GM12864 (cell line): ENCODE measurements at regions not wholly inside any gene's neighbourhood (a gene's known extent, or its start where the extent isn't known, plus 50 kb on each side); places are given as distances from the start of the nearest gene placed in this dataset.

ENCODE experiments used
- DNase-seq: peaks from one replicate; pipeline ENCODE4 v3.0.0-alpha.2; 2011; ENCODE audit warnings: low read depth
- H3K4me3 ChIP-seq: 2 replicates; pipeline ENCODE4 v1.5.1; 2011; ENCODE audit warnings: mild to moderate bottlenecking, low read depth, low read length, control low read depth
- CTCF ChIP-seq: IDR thresholded peaks from 2 replicates; pipeline ENCODE4 v1.5.1; 2011; ENCODE audit warnings: low read depth, mild to moderate bottlenecking, moderate library complexity, low read length, control low read depth, inconsistent platforms; ENCODE audit errors: missing control alignments

- no peak for DNase-seq
- H3K4me3 ChIP-seq, result no peak overlapping the region
- TF ChIP-seq CTCF, result no peak
These were observed 164.8 kb upstream of the PITX2 start for GRCh38 chr4:110787707-110788106.

GRCh38 chr4:110788302-110788701 lies 165.4 kb upstream of the PITX2 start:
- DNase-seq, result no peak
- TF ChIP-seq CTCF, result no peak
- no peak overlapping the region for H3K4me3 ChIP-seq

- no peak for DNase-seq
- TF ChIP-seq CTCF, result no peak
- H3K4me3 ChIP-seq, result no peak overlapping the region
These were observed 169.2 kb upstream of the PITX2 start for GRCh38 chr4:110792036-110792435.

GRCh38 chr4:110793381-110793801 lies 170.5 kb upstream of the PITX2 start:
- no peak for DNase-seq
- no peak for TF ChIP-seq CTCF
- H3K4me3 ChIP-seq, result no peak overlapping the region

- H3K4me3 ChIP-seq, result no peak overlapping the region
- no peak for TF ChIP-seq CTCF
- DNase-seq, result no peak
These were observed 171.1 kb upstream of the PITX2 start for GRCh38 chr4:110793890-110794554.

GRCh38 chr4:110795971-110796370 lies 173.1 kb upstream of the PITX2 start:
- H3K4me3 ChIP-seq, result no peak overlapping the region
- no peak for DNase-seq
- TF ChIP-seq CTCF, result no peak

- no peak for DNase-seq
- H3K4me3 ChIP-seq, result no peak overlapping the region
- TF ChIP-seq CTCF, result no peak
These were observed 174.6 kb upstream of the PITX2 start for GRCh38 chr4:110797486-110797885.
